ENCODE measurements at regions not wholly inside any gene's neighbourhood (a gene's known extent, or its start where the extent isn't known, plus 50 kb on each side); places are given as distances from the start of the nearest gene placed in this dataset.

- TF ChIP-seq CTCF (IDR thresholded peaks at IDR 0.05 in 4 of 5, conservative IDR thresholded peaks at IDR 0.05 in 1 of 5) (no peak), POLR2A (IDR thresholded peaks at IDR 0.05) (no peak)
Measured at GRCh38 chr2:21770787-21771186, 647.0 kb downstream of the TDRD15 start.

Measured in gastrocnemius medialis (tissue), 4 donors.